Epithelial cell of esophagus (primary cell): ENCODE measurements at regions not wholly inside any gene's neighbourhood (a gene's known extent, or its start where the extent isn't known, plus 50 kb on each side); places are given as distances from the start of the nearest gene placed in this dataset.
A peak's percentile ranks its signal among the peaks of the same experiment; 100 is the strongest.
"Not testable (repeated sequence)": the region's sequence is repeated elsewhere in the genome, so short reads cannot be mapped to it uniquely, and the experiment has no call there.

Experiments
- DNase-seq: peaks from one replicate; pipeline ENCODE4 v3.0.0; 2010; ENCODE audit warnings: low read depth
- H3K4me3 ChIP-seq: 2 replicates; pipeline ENCODE4 v1.5.1; 2011; ENCODE audit warnings: mild to moderate bottlenecking, low read length, control low read depth
- CTCF ChIP-seq: IDR thresholded peaks from 2 replicates; pipeline ENCODE4 v1.5.1; 2011; ENCODE audit warnings: low read depth, mild to moderate bottlenecking, low read length, control low read depth, inconsistent platforms; ENCODE audit not compliant: insufficient read depth; ENCODE audit errors: missing control alignments

DNA sequence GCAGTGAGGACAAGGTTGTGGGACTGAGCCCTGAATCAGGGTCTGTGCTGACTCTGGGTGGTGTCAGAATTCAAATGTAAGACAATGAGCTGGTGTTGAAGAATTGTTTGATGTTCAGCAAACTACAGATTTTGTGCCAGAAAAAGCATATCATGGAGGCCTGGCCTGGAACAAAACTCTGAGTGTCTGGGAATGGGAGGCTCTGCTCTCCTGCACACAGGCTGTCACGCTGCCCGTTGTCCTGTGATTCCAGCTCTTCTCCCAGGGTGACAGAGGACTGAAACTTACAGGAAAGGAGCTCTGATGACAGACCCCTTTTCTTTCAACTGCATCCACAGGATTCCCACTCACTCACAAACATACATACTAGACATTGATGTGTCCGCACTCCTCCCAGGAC, 120.1 kb downstream of the ZNF486 start:
- no peak overlapping the region for H3K4me3 ChIP-seq
- no peak for DNase-seq
- no peak for TF ChIP-seq CTCF

DNA sequence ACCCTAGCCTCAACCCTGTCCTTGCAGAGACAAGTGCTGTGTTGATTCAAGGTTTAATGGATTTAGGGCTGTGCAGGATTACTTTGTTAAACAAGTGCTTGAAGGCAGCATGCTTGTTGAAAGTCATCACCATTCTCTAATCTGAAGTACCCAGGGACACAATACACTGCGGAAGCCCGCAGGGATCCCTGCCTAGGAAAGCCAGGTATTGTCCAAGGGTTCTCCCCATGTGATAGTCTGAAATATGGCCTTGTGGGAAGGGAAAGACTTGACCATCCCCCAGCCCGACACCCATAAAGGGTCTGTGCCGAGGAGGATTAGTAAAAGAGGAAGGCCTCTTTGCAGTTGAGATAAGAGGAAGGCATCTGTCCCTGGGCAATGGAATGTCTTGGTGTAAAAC, 118.9 kb downstream of the ZNF486 start:
- not testable (repeated sequence) for DNase-seq, H3K4me3 ChIP-seq

DNA sequence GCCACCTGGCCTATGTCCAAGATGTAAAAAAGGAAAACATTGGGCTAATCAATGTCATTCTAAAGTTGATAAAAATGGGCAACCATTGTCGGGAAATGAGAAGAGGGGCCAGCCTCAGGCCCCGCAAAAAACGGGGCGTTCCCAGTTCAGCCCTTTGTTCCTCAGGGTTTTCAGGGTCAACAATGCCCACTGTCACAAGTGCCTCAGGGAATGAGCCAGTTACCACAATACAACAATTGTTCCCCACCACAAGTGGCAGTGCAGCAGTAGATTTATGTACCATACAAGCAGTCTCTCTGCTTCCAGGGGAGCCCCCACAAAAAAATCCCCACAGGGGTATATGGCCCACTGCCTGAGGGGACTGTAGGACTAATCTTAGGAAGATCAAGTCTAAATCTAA, 112.5 kb downstream of the ZNF486 start:
- H3K4me3 ChIP-seq, result no peak overlapping the region
- DNase-seq, result no peak
- TF ChIP-seq CTCF, result no peak

- no peak overlapping the region for H3K4me3 ChIP-seq
- peak; percentile 53 for TF ChIP-seq CTCF
- peak; percentile 41 for DNase-seq
Observed at GRCh38 chr19:20278342-20278741, 111.3 kb downstream of the ZNF486 start.

- not testable (repeated sequence) for H3K4me3 ChIP-seq, DNase-seq
Observed at GRCh38 chr19:20276732-20277082, 109.7 kb downstream of the ZNF486 start.

- no peak for TF ChIP-seq CTCF
- no peak overlapping the region for H3K4me3 ChIP-seq
- DNase-seq, result no peak
Observed at GRCh38 chr19:20276011-20276731, 109.2 kb downstream of the ZNF486 start.

DNA sequence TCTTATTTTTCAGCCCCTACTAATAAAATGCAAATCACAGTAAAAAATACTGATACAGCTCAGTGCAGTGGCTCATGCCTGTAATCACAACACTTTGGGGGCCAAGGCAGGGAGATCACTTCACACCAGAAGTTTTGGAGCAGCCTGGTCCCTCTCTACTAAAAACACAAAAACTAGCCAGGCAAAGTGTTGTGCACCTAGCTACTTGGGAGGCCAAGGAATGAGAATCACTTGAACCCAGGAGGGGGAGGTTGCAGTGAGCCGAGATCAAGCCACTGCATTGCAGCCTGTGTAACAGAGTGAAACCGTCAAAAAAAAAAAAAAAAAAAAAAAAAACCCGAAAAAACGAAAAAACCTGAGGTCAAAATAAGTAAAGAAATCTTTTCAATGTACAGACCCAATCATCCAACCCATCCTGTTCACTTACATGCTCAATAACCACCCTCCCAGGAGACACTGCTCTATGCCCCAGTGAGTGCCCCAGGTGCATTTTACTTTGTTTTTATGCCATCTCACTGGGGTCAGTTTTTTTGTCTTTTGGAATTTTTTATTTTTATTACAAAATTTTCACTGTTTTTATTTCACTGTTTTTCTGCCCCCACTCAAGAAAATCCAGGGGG, 107.0 kb downstream of the ZNF486 start:
- DNase-seq, result no peak
- H3K4me3 ChIP-seq, result no peak overlapping the region
- no peak for TF ChIP-seq CTCF

- DNase-seq, result no peak
- no peak for TF ChIP-seq CTCF
- no peak overlapping the region for H3K4me3 ChIP-seq
Observed at GRCh38 chr19:20273376-20273775, 106.4 kb downstream of the ZNF486 start.

- DNase-seq, H3K4me3 ChIP-seq: not testable (repeated sequence)
Observed at GRCh38 chr19:20272627-20273010, 105.6 kb downstream of the ZNF486 start.

GRCh38 chr19:20271927-20272626, 105.1 kb downstream of the ZNF486 start:
- H3K4me3 ChIP-seq, DNase-seq: not testable (repeated sequence)
